ENCODE measurements at regions not wholly inside any gene's neighbourhood (a gene's known extent, or its start where the extent isn't known, plus 50 kb on each side); places are given as distances from the start of the nearest gene placed in this dataset.
"Not testable (repeated sequence)": the region's sequence is repeated elsewhere in the genome, so short reads cannot be mapped to it uniquely, and the experiment has no call there.

- H3K4me1 ChIP-seq (ENCODE audit: low read length), result no peaks in the 10 kb centered on the region
- H3K36me3 ChIP-seq (replicated peaks; ENCODE audit: low read depth, low read length), result no peaks in the 10 kb centered on the region
- no peaks in the 10 kb centered on the region for H3K9me3 ChIP-seq (ENCODE audit: insufficient read depth, low read length)
- H2AFZ ChIP-seq (ENCODE audit: low read depth, low read length), result no peak overlapping the region
- H3K9ac ChIP-seq (ENCODE audit: low read length), result no peak overlapping the region
- H4K20me1 ChIP-seq (ENCODE audit: insufficient read depth, low read length), result no peaks in the 10 kb centered on the region
- H3K27me3 ChIP-seq (ENCODE audit: low read depth, low read length), result no peaks in the 10 kb centered on the region
- TF ChIP-seq EZH2phosphoT487 (IDR thresholded peaks at IDR 0.05; ENCODE audit: low read depth) (no peak), CTCF (IDR thresholded peaks at IDR 0.05; ENCODE audit: low read depth, low read length) (no peak)
- no peak overlapping the region for H3K27ac ChIP-seq (ENCODE audit: low read length)
- no peak overlapping the region for H3K4me2 ChIP-seq (ENCODE audit: low read length)
- no peaks in the 10 kb centered on the region for H3K79me2 ChIP-seq (ENCODE audit: low read length)
- no peak overlapping the region for H3K4me3 ChIP-seq (ENCODE audit: low read length)
Observed at GRCh38 chr15:87739866-87740265, 516.7 kb downstream of the NTRK3 start.

- H3K27ac ChIP-seq (ENCODE audit: low read length), result no peak overlapping the region
- no peaks in the 10 kb centered on the region for H3K27me3 ChIP-seq (ENCODE audit: low read depth, low read length)
- H2AFZ ChIP-seq (ENCODE audit: low read depth, low read length), result no peak overlapping the region
- no peaks in the 10 kb centered on the region for H3K79me2 ChIP-seq (ENCODE audit: low read length)
- H3K9ac ChIP-seq (ENCODE audit: low read length), result no peak overlapping the region
- no peak overlapping the region for H3K4me2 ChIP-seq (ENCODE audit: low read length)
- no peaks in the 10 kb centered on the region for H4K20me1 ChIP-seq (ENCODE audit: insufficient read depth, low read length)
- no peaks in the 10 kb centered on the region for H3K36me3 ChIP-seq (replicated peaks; ENCODE audit: low read depth, low read length)
- no peaks in the 10 kb centered on the region for H3K9me3 ChIP-seq (ENCODE audit: insufficient read depth, low read length)
- no peak for TF ChIP-seq EZH2phosphoT487 (IDR thresholded peaks at IDR 0.05; ENCODE audit: low read depth)
- no peak overlapping the region for H3K4me3 ChIP-seq (ENCODE audit: low read length)
- no peaks in the 10 kb centered on the region for H3K4me1 ChIP-seq (ENCODE audit: low read length)
Observed at GRCh38 chr15:87739081-87739480, 517.5 kb downstream of the NTRK3 start.

GRCh38 chr15:87737460-87737859 lies 519.1 kb downstream of the NTRK3 start:
- H3K9ac ChIP-seq (ENCODE audit: low read length); H3K27ac ChIP-seq (ENCODE audit: low read length); H2AFZ ChIP-seq (ENCODE audit: low read depth, low read length); H4K20me1 ChIP-seq (ENCODE audit: insufficient read depth, low read length); H3K9me3 ChIP-seq (ENCODE audit: insufficient read depth, low read length); H3K79me2 ChIP-seq (ENCODE audit: low read length); H3K4me2 ChIP-seq (ENCODE audit: low read length); H3K36me3 ChIP-seq (replicated peaks; ENCODE audit: low read depth, low read length); H3K27me3 ChIP-seq (ENCODE audit: low read depth, low read length); H3K4me1 ChIP-seq (ENCODE audit: low read length); H3K4me3 ChIP-seq (ENCODE audit: low read length): not testable (repeated sequence)

GRCh38 chr15:87736891-87737389 lies 519.6 kb downstream of the NTRK3 start:
- TF ChIP-seq CTCF (IDR thresholded peaks at IDR 0.05; ENCODE audit: low read depth, low read length) (no peak), EZH2phosphoT487 (IDR thresholded peaks at IDR 0.05; ENCODE audit: low read depth) (no peak)
- no peak overlapping the region for H3K4me2 ChIP-seq (ENCODE audit: low read length)

GRCh38 chr15:87736401-87736800 lies 520.1 kb downstream of the NTRK3 start:
- Histone ChIP-seq H4K20me1 (ENCODE audit: insufficient read depth, low read length) (no peaks in the 10 kb centered on the region), H3K4me3 (ENCODE audit: low read length) (no peak overlapping the region), H3K9ac (ENCODE audit: low read length) (no peak overlapping the region), H3K4me1 (ENCODE audit: low read length) (no peaks in the 10 kb centered on the region), H3K4me2 (ENCODE audit: low read length) (no peak overlapping the region), H3K27ac (ENCODE audit: low read length) (no peak overlapping the region), H3K27me3 (ENCODE audit: low read depth, low read length) (0 out of 2 replicates have a peak, but pooled peaks cover 3% of the 10 kb centered on the region), H3K36me3 (replicated peaks; ENCODE audit: low read depth, low read length) (no peaks in the 10 kb centered on the region), H3K9me3 (ENCODE audit: insufficient read depth, low read length) (no peaks in the 10 kb centered on the region), H2AFZ (ENCODE audit: low read depth, low read length) (no peak overlapping the region), H3K79me2 (ENCODE audit: low read length) (no peaks in the 10 kb centered on the region)
- no peak for TF ChIP-seq EZH2phosphoT487 (IDR thresholded peaks at IDR 0.05; ENCODE audit: low read depth)
- no peak for TF ChIP-seq CTCF (IDR thresholded peaks at IDR 0.05; ENCODE audit: low read depth, low read length)

More at GRCh38 chr15:87736891-87737389, 519.6 kb downstream of the NTRK3 start:
- H4K20me1 ChIP-seq (ENCODE audit: insufficient read depth, low read length), result no peaks in the 10 kb centered on the region
- no peak overlapping the region for H2AFZ ChIP-seq (ENCODE audit: low read depth, low read length)
- 0 out of 2 replicates have a peak, but pooled peaks cover 3% of the 10 kb centered on the region for H3K27me3 ChIP-seq (ENCODE audit: low read depth, low read length)
- no peak overlapping the region for H3K4me3 ChIP-seq (ENCODE audit: low read length)
- no peaks in the 10 kb centered on the region for H3K36me3 ChIP-seq (replicated peaks; ENCODE audit: low read depth, low read length)
- no peak overlapping the region for H3K27ac ChIP-seq (ENCODE audit: low read length)
- no peaks in the 10 kb centered on the region for H3K4me1 ChIP-seq (ENCODE audit: low read length)
- no peaks in the 10 kb centered on the region for H3K9me3 ChIP-seq (ENCODE audit: insufficient read depth, low read length)
- no peak overlapping the region for H3K9ac ChIP-seq (ENCODE audit: low read length)
- no peaks in the 10 kb centered on the region for H3K79me2 ChIP-seq (ENCODE audit: low read length)
